HG02763 (cell line): ENCODE measurements at regions not wholly inside any gene's neighbourhood (a gene's known extent, or its start where the extent isn't known, plus 50 kb on each side); places are given as distances from the start of the nearest gene placed in this dataset.
"Not testable (repeated sequence)": the region's sequence is repeated elsewhere in the genome, so short reads cannot be mapped to it uniquely, and the experiment has no call there.

Source experiments
- ATAC-seq: cut with Tn5 transposase; IDR thresholded peaks from one replicate; pipeline ENCODE4 v1.9.1; 2021; ENCODE audit warnings: mild to moderate bottlenecking, moderate library complexity; ENCODE audit not compliant: unreplicated experiment

DNA sequence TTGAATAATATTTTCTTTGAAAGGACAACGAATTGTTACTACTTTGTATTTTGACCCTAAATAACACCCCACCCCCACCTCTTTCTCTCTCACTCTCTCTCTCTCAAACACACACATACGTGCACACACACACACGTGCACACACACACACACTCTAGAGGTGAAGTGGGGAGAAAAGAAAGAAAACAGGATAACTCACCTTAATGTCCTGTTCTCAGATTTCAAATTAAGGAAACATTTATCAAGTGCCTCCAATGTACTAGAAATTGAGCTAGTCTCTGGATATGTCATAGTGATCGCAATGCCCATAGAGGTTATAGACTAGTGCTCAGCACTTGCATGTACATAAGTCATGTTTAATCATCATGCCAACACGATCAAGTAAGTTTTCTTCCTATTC, 1483.6 kb upstream of the SEL1L start:
- no peak for ATAC-seq

DNA sequence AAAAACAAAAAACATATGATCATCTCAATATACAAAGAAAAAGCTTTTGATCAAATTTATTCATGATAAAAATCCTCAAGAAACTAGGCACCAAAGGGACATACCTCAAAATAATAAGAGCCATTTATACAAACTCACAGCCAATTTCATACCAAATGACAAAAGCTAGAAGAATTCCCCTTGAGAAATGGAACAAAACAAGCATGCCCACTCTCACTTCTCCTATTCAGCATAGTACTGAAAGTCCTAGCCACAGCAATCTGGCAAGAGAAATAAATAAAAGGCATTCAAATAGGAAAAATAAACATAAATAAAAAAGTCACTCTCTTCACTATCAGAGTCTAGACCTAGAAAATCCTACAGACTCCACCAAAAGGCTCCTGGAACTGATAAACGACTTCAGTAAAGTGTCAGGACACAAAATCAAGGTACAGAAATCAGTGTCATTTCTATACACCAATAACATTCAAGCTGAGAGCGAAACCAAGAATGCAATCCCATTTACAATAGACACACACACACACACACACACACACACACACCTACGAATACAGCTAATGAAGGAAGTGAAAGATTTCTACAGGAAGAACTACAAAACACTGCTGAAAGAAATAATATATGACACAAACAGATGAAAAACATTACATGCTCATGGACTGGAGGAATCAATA, 1486.2 kb upstream of the SEL1L start:
- no peak for ATAC-seq

GRCh38 chr14:83021323-83021722, 1487.7 kb upstream of the SEL1L start:
- no peak for ATAC-seq

DNA sequence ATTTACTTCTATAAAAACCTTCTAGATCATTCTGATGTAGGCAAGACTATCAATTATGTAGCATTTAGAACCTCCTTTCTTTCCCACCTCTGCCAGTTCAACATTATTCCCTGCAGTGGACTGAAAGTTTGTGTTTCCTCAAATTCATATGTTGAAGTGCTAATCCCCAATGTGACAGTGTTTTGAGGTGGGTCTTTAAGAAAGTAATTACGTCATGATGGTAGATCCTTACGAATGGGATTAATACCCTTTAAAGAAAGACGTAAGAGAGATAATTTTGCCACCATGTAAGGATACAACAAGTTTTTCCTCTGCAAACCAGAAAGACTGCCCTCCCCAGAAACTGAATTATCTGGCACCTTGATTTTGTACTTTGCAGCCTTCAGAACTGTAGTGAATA, 1489.7 kb upstream of the SEL1L start:
- ATAC-seq: no peak

DNA sequence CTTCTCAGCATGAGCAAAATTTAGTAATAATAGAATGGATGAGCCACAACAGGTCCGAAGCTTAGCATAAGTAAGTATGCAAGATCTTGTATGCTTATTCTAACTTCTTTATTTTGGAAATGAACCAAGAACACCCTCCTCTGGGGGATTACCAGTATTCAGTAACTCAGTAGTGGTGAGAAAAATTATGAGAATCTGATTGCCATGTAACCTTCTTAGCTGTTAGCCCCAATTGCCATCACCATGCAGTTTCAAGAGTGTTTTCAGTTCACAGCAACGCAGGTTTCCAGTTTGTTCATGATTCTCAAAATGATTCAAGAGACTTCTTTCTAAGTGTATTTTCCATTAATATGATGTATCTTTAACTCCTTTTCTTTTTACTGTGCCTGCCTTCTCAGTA, 1507.6 kb upstream of the SEL1L start:
- ATAC-seq: no peak

DNA sequence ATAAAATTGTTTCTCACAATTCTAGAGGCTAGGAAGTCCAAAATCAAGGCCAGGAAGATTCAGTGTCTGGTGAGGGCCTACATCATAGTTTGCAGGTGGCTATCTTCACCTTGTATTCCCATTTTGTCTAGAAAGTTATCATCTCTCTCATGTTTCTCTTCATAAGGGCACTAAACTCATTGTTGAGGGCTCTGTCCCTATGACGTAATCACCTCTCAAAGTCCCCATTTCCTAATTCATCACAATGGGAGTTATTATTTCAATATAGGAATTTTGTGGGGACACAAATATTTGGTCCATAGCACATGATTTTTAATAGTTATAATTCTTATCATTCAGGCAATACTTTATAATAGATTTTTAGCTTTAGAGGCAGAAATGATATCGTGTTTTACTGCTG, 1509.2 kb upstream of the SEL1L start:
- ATAC-seq: no peak

- no peak for ATAC-seq
Measured at GRCh38 chr14:83044001-83044400, 1510.3 kb upstream of the SEL1L start.

DNA sequence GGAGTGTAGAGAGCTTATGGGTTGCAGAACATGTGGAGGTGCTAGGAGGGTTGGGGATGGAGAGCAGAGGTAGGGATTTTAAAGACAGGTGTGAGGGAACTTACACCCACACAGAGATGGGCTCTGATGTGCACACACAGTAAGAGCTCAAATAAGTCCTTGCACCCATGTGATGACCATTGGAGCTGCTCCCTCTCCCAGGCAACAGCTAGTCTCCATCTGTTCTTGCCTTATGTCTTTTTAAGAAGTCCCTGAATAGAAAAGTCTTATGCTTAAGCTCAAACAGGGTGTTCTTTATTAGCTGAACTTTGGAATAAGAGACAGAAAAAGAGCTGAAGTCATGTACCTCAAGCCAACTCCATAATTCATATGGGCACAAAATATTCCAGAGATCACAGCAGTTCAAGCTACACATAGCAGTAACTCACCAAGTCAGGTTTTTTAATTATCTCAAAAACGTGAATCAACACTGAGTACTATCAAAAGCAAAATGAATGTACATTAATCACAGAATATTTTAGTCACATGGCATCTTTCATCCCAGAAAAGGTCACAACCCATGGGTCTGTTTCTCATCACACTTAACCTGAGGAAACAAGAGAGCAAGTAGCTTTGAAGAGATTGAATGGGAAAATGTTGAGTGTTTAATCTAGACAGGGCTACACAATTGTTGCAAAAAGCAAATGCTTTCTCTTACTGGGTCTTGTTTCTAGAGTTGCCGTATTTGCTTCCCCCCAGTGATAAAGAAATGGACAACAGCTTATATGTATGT, 1513.6 kb upstream of the SEL1L start:
- no peak for ATAC-seq

- ATAC-seq: no peak
Measured at GRCh38 chr14:83053022-83053710, 1519.5 kb upstream of the SEL1L start.

DNA sequence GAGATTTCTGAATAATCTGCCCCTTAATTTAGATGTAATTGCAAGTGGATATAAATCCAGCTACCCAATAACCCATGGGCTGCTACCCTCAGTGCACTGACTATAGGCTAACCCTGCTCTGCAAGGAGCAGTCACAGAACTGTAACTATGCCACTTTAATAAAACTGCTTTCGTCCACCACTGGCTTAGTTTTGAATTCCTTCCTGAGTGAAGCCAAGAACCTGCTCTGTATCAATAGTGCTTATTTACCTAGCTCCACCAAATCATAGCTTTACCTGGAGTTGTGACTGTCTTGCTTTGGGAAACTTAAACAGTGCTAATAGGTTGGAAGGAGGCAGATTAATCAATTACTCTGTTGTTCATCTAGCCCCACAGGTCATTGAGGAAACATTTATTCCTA, 1524.4 kb upstream of the SEL1L start:
- ATAC-seq: no peak

DNA sequence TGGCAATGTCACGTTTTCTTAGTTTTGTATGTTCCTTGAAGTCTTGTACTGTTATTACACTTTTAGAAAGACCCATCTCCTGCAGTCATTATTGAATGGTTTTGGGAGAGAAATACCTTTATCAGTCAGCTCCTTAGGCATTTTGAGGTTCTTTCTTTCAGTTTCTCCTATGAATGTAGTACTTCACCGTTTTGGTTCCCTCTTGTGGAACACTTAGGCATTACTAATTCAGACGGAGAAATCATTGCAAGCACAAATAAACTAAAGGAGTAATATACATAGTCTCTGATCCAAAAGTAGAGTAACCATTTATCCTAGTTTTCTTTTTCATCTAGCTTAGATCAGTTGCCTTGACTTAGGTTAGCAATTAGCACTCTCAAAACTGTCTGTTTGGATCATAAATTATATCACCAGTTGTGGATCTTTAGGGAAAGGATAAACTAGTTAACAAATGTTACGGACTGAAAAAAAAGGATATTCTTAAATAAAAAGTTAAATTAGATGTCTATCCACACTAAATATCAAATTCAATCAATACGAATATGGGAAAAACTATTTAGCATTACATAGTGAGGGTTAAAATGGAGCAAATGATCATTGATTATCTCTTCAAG, 1538.3 kb upstream of the SEL1L start:
- no peak for ATAC-seq

DNA sequence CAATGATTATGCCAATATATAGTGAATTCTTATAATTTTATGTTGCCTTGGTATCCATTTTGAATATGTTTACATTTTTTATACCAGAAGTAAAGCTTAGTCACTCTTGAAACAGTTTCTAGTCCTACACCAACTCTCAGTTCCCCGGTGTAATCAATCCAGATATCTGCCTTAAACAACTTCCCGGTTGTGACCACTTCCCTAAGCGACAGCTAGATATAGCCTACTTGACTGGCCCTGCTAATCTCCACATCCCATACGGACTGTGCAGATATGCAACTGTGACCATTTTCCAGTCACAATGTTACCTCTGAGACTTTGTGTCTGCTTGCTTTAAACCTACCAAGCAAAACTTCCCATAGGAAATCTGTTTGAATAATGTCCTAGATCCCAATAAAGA, 1551.5 kb upstream of the SEL1L start:
- no peak for ATAC-seq

- ATAC-seq: no peak
Measured at GRCh38 chr14:83085725-83086124, 1552.1 kb upstream of the SEL1L start.

GRCh38 chr14:83091991-83092956, 1558.6 kb upstream of the SEL1L start:
- ATAC-seq: not testable (repeated sequence)

- no peak for ATAC-seq
Measured at GRCh38 chr14:83096092-83096491, 1562.4 kb upstream of the SEL1L start.

DNA sequence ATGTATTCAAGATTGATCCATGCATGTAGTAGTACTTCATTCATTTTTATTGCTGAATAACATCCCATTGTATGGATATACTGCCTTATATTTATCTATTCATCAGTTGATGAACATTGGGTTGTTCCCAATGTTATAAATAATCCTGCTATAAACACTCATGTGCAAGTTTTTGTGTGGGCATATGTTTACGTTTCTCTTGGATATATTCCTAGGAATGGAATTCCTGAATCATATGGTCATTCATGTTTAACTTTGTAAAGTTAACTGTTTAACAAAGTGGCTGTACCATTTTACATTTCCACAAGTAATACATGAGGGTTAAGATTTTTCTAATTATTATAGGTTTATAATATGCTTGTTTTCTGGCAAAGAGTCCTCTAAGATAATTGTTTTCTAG, 1568.2 kb upstream of the SEL1L start:
- ATAC-seq: no peak

GRCh38 chr14:83118029-83118428, 1584.4 kb upstream of the SEL1L start:
- no peak for ATAC-seq

GRCh38 chr14:83120187-83120586, 1586.5 kb upstream of the SEL1L start:
- ATAC-seq: no peak

DNA sequence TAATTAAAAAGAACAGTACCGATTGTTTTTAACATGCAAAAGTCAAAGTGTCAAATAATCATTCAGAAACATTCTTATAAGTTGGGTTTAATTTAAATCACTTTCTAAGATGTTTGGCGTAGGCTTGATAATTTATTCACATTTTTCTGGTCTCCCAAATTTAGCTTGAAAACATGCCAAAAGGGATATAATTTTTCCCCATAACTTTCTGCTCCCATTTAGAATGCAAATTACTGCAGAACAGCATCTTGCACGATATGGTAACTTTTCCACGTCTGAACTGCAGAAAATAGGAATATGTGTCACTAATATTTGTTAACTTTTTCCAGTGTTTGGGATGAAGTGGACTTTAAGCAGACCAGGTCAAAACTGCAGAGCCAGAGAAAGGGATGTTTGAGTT, 1592.4 kb upstream of the SEL1L start:
- ATAC-seq: no peak

- no peak for ATAC-seq
Measured at GRCh38 chr14:83128783-83129182, 1595.1 kb upstream of the SEL1L start.
